BE2C (cell line): ENCODE measurements at regions not wholly inside any gene's neighbourhood (a gene's known extent, or its start where the extent isn't known, plus 50 kb on each side); places are given as distances from the start of the nearest gene placed in this dataset.

Experiments
- DNase-seq: peaks from one replicate; pipeline ENCODE4 v3.0.0-alpha.2; 2020
- H3K27me3 ChIP-seq: fragments of 250-450 bp; sonication (Bioruptor Pico); 2 replicates; pipeline ENCODE4 v1.5.1; 2020; ENCODE audit warnings: mild to moderate bottlenecking
- H3K36me3 ChIP-seq: fragments of 250-450 bp; sonication (Bioruptor Pico); 2 replicates; pipeline ENCODE4 v1.5.1; 2020; ENCODE audit warnings: mild to moderate bottlenecking
- H3K4me1 ChIP-seq: fragments of 250-450 bp; sonication (Bioruptor Pico); 2 replicates; pipeline ENCODE4 v1.5.1; 2020
- H3K4me3 ChIP-seq: 2 replicates; pipeline ENCODE4 v1.5.1; 2011; ENCODE audit warnings: low read depth, low read length
- H3K9me3 ChIP-seq: fragments of 250-450 bp; sonication (Bioruptor Pico); 2 replicates; pipeline ENCODE4 v1.5.1; 2020
- CTCF ChIP-seq: IDR thresholded peaks from 2 replicates; pipeline ENCODE4 v1.5.1; 2012; ENCODE audit warnings: mild to moderate bottlenecking, low read depth, low read length

- Histone ChIP-seq H3K4me3 (no peak overlapping the region), H3K4me1 (no peaks in the 10 kb centered on the region), H3K9me3 (no peaks in the 10 kb centered on the region), H3K27me3 (peaks cover 2% of the 10 kb centered on the region), H3K36me3 (no peaks in the 10 kb centered on the region)
- no peak for TF ChIP-seq CTCF
- DNase-seq = no peak
Observed at GRCh38 chr6:40195428-40196134, 261.3 kb upstream of the MOCS1 start.

- TF ChIP-seq CTCF = no peak
- no peaks in the 10 kb centered on the region for H3K36me3 ChIP-seq
- no peaks in the 10 kb centered on the region for H3K4me1 ChIP-seq
- DNase-seq = no peak
- H3K9me3 ChIP-seq = no peaks in the 10 kb centered on the region
- H3K4me3 ChIP-seq = no peak overlapping the region
- H3K27me3 ChIP-seq = peaks cover 4% of the 10 kb centered on the region
Observed at GRCh38 chr6:40194447-40195170, 260.3 kb upstream of the MOCS1 start.

GRCh38 chr6:40192516-40192915, 258.3 kb upstream of the MOCS1 start:
- Histone ChIP-seq H3K27me3 (peaks cover 4% of the 10 kb centered on the region), H3K9me3 (no peaks in the 10 kb centered on the region), H3K4me1 (no peaks in the 10 kb centered on the region), H3K36me3 (no peaks in the 10 kb centered on the region), H3K4me3 (no peak overlapping the region)
- DNase-seq = no peak
- TF ChIP-seq CTCF = no peak

GRCh38 chr6:40188931-40189330, 254.7 kb upstream of the MOCS1 start:
- Histone ChIP-seq H3K9me3 (no peaks in the 10 kb centered on the region), H3K36me3 (no peaks in the 10 kb centered on the region), H3K4me1 (no peaks in the 10 kb centered on the region), H3K27me3 (peaks cover 4% of the 10 kb centered on the region), H3K4me3 (no peak overlapping the region)
- DNase-seq = no peak
- TF ChIP-seq CTCF = no peak

- no peak overlapping the region for H3K4me3 ChIP-seq
- peaks cover 4% of the 10 kb centered on the region for H3K27me3 ChIP-seq
- H3K9me3 ChIP-seq = no peaks in the 10 kb centered on the region
- no peaks in the 10 kb centered on the region for H3K36me3 ChIP-seq
- no peak for TF ChIP-seq CTCF
- no peaks in the 10 kb centered on the region for H3K4me1 ChIP-seq
- DNase-seq = no peak
Observed at GRCh38 chr6:40187535-40188144, 253.4 kb upstream of the MOCS1 start.

- Histone ChIP-seq H3K36me3 (no peaks in the 10 kb centered on the region), H3K9me3 (no peaks in the 10 kb centered on the region)
- no peak for TF ChIP-seq CTCF
Observed at GRCh38 chr6:40185486-40185885, 251.2 kb upstream of the MOCS1 start.

More at GRCh38 chr6:40185486-40185885, 251.2 kb upstream of the MOCS1 start:
- H3K4me1 ChIP-seq = no peaks in the 10 kb centered on the region
- H3K4me3 ChIP-seq = no peak overlapping the region
- H3K27me3 ChIP-seq = peaks cover 2% of the 10 kb centered on the region
- DNase-seq = no peak
